ENCODE measurements at regions not wholly inside any gene's neighbourhood (a gene's known extent, or its start where the extent isn't known, plus 50 kb on each side); places are given as distances from the start of the nearest gene placed in this dataset.

GRCh38 chr1:5506634-5507033, 485.6 kb downstream of the NPHP4 start:
- WGBS = 80% methylated on average over 11 of the region's 11 CpGs
- no peaks in the 10 kb centered on the region for H3K4me1 ChIP-seq (ENCODE audit: control insufficient read depth in 4 of 4, insufficient read depth in 4 of 4, low read length in 3 of 4)
- H3K9me3 ChIP-seq (ENCODE audit: control insufficient read depth in 4 of 4, low read length in 3 of 4) = no peaks in the 10 kb centered on the region
- H3K4me3 ChIP-seq (ENCODE audit: low read depth in 1 of 3, low read length in 3 of 3) = no peak overlapping the region
- DNase-seq (ENCODE audit: low spot score) = no peak
- no peak for TF ChIP-seq REST (IDR thresholded peaks at IDR 0.05)
- TF ChIP-seq FOXA2 (IDR thresholded peaks at IDR 0.05) = no peak
- no peak for TF ChIP-seq JUND (IDR thresholded peaks at IDR 0.05)
- TF ChIP-seq ATF3 (IDR thresholded peaks at IDR 0.05) = no peak
- no peak for TF ChIP-seq RXRA (IDR thresholded peaks at IDR 0.05)
- TF ChIP-seq MAX (IDR thresholded peaks at IDR 0.05) = no peak
- no peak for TF ChIP-seq FOXA1 (IDR thresholded peaks at IDR 0.05)
- TF ChIP-seq TAF1 (conservative IDR thresholded peaks at IDR 0.05) = no peak
- no peak for TF ChIP-seq HNF4A (conservative IDR thresholded peaks at IDR 0.05)
- no peak for TF ChIP-seq HNF4G (IDR thresholded peaks at IDR 0.05)
- TF ChIP-seq ZBTB33 (IDR thresholded peaks at IDR 0.05) = no peak
- TF ChIP-seq SP1 (IDR thresholded peaks at IDR 0.05) = no peak
- no peak for TF ChIP-seq EGR1 (IDR thresholded peaks at IDR 0.05; ENCODE audit: low read depth in 2 of 2)
- no peak for TF ChIP-seq CTCF (IDR thresholded peaks at IDR 0.05; ENCODE audit: low read depth, low read length, missing input control)
- TF ChIP-seq NR2F2 (IDR thresholded peaks at IDR 0.05) = no peak
- no peak for TF ChIP-seq GABPA (IDR thresholded peaks at IDR 0.05 in 1 of 2, conservative IDR thresholded peaks at IDR 0.05 in 1 of 2)
- TF ChIP-seq RAD21 (IDR thresholded peaks at IDR 0.05) = no peak
- no peak for TF ChIP-seq YY1 (IDR thresholded peaks at IDR 0.05)
- no peak overlapping the region for H3K9ac ChIP-seq (ENCODE audit: low read depth in 1 of 2, low read length in 2 of 2)
- H3K36me3 ChIP-seq (ENCODE audit: control insufficient read depth in 4 of 4, insufficient read depth in 3 of 4, low read depth in 1 of 4, low read length in 3 of 4) = no peaks in the 10 kb centered on the region
- no peak overlapping the region for H3K27ac ChIP-seq (ENCODE audit: low read depth in 1 of 2, low read length in 2 of 2)
- peaks cover 0 to 2% (median under 1%) of the 10 kb centered on the region in 4 donors for H3K27me3 ChIP-seq (ENCODE audit: control insufficient read depth in 4 of 4, insufficient read depth in 4 of 4, low read length in 3 of 4)
